Stomach smooth muscle (tissue), 2 donors: ENCODE measurements at regions not wholly inside any gene's neighbourhood (a gene's known extent, or its start where the extent isn't known, plus 50 kb on each side); places are given as distances from the start of the nearest gene placed in this dataset.

Experiments used
- H3K27ac ChIP-seq: one replicate; pipeline ENCODE4 v1.7.0; 2013; ENCODE audit warnings: mild to moderate bottlenecking, low read length, inconsistent platforms
- H3K27me3 ChIP-seq, 2 donors: one replicate each; pipeline ENCODE4 v1.7.0; 2013; ENCODE audit warnings: low read length in 2 of 2; ENCODE audit not compliant: insufficient read depth in 2 of 2, control insufficient read depth in 1 of 2
- H3K36me3 ChIP-seq, 2 donors: one replicate each; pipeline ENCODE4 v1.7.0; 2013; ENCODE audit warnings: low read length in 2 of 2; ENCODE audit not compliant: control insufficient read depth in 2 of 2, insufficient read depth in 2 of 2
- H3K4me1 ChIP-seq: one replicate; pipeline ENCODE4 v1.7.0; 2013; ENCODE audit warnings: low read length; ENCODE audit not compliant: control insufficient read depth, insufficient read depth
- H3K4me3 ChIP-seq, 2 donors: one replicate each; pipeline ENCODE4 v1.7.0; 2013; ENCODE audit warnings: low read length in 2 of 2
- H3K9ac ChIP-seq, 2 donors: one replicate each; pipeline ENCODE4 v1.7.0; 2013; ENCODE audit warnings: low read length in 2 of 2, mild to moderate bottlenecking in 1 of 2
- H3K9me3 ChIP-seq, 2 donors: one replicate each; pipeline ENCODE4 v1.7.0; 2013; ENCODE audit warnings: low read length in 2 of 2; ENCODE audit not compliant: control insufficient read depth in 2 of 2
- donor health status: healthy.
- donor health status: Pancreatic carcinoma.

DNA sequence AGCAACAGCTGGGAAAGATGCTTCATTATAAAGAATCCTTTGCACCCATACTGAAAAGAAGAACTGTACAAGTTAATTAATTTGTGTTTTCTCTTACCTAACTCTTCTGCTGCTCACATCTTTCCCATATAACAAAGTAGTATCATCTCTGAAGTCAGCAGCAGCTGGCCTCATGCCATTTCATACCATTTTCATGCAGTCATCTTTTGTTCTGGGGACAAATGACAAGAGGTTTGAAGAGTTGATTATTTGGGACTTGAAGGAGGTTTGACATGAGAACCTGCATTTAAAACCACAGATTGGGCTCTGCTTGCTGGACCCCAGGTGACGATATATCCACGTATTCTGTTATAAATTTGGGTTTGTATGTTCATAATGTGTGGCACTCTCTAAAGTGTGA is 430.3 kb downstream of the SPRY1 start:
- Histone ChIP-seq H3K9me3 (no peaks in the 10 kb centered on the region), H3K4me1 (no peaks in the 10 kb centered on the region), H3K4me3 (no peak overlapping the region), H3K9ac (no peak overlapping the region), H3K27me3 (no peaks in the 10 kb centered on the region), H3K27ac (no peak overlapping the region), H3K36me3 (no peaks in the 10 kb centered on the region)

DNA sequence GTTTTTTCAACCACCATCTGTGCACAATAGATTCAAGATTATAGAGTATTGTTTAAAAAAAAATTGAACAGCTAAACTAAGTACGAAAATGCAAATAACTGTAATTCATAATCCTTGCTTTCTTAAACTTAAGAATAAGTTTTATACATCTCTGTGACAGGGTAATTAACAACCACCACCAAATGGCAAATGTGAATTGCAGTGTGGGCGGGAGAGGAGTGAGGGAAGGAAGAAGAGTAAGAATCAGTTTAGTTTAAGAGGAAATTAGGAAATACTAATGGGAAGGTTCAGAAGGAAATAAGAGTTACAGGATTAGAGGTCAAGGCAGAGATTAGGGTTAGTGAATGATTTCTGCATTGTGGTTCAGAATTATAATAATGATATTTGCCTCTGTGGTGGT is 430.9 kb downstream of the SPRY1 start:
- H3K4me1 ChIP-seq, result peaks cover under 1% of the 10 kb centered on the region
- no peak overlapping the region for H3K27ac ChIP-seq
- no peak overlapping the region for H3K9ac ChIP-seq
- H3K4me3 ChIP-seq, result no peak overlapping the region
- no peaks in the 10 kb centered on the region for H3K9me3 ChIP-seq
- no peaks in the 10 kb centered on the region for H3K36me3 ChIP-seq
- H3K27me3 ChIP-seq, result no peaks in the 10 kb centered on the region

DNA sequence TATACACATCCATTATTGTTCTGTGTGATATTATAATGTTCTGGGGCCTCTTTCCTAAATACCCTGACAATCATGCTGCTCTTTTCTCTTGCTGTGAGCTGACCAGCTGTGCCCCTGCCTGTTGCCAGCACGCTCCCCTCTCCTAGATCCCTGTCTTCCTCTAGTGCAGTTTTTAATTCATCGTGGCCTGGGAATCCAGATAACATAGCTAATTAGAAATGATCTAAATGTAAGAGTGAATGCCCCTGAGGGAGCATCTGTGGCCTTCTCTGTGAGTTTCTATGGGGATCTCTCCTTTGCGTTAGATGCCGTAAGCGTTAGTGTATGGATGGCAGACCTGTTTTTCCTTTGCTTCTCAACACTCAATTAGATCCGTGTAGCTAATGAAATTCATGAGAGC is 434.3 kb downstream of the SPRY1 start:
- Histone ChIP-seq H3K9ac (no peak overlapping the region), H3K27ac (no peak overlapping the region), H3K4me3 (no peak overlapping the region), H3K36me3 (no peaks in the 10 kb centered on the region), H3K27me3 (no peaks in the 10 kb centered on the region), H3K9me3 (no peaks in the 10 kb centered on the region), H3K4me1 (peaks cover 4% of the 10 kb centered on the region)

DNA sequence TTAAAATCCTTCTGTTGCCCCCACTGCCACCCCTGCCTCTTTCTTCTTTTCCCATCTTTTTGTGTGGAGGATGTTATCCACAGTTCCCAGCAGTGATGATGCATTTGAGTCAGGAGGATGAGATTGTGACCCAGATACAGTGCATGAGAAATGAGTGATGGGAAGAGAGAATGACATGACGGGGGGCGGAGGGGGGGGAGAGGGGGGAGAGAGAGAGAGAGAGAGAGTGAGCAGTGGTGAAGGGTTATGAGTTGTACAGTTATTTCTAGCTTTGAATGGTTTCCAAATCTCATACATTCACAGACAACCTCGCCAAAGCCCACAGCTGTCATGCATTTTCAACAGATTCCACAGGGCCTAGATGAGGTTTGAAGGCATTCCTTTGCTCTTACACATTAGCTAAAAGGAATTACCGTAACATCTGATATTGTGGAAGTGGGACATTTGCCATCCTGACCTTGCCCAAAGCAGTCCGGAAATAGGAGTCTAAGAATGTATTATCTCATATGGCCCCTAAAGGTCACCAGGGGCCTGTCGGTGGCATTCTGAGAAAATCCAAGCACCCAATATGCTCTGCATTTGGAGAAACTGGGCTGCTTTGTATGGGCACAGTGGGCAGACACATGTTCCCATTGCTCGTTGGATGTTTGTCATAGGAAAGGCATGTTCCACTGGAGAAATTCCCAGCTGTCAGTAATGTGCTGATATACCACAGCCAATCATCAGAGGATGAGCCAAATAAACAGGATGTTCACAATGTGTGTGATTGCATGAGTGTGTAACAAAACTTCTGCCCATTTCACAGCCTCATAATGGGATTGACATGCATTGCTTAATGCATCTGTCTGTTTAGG is 435.8 kb downstream of the SPRY1 start:
- no peaks in the 10 kb centered on the region for H3K27me3 ChIP-seq
- H3K4me3 ChIP-seq, result peak overlapping the region in 1 of 2 donors; percentile 9
- H3K9me3 ChIP-seq, result no peaks in the 10 kb centered on the region
- peaks cover 4% of the 10 kb centered on the region for H3K4me1 ChIP-seq
- H3K9ac ChIP-seq, result peak overlapping the region in 1 of 2 donors; percentile 17
- no peaks in the 10 kb centered on the region for H3K36me3 ChIP-seq
- H3K27ac ChIP-seq, result peak overlapping the region; percentile 50

- Histone ChIP-seq H3K36me3 (no peaks in the 10 kb centered on the region), H3K9ac (no peak overlapping the region), H3K4me1 (peaks cover 4% of the 10 kb centered on the region), H3K27me3 (no peaks in the 10 kb centered on the region), H3K4me3 (no peak overlapping the region), H3K27ac (no peak overlapping the region), H3K9me3 (no peaks in the 10 kb centered on the region)
These were observed 436.6 kb downstream of the SPRY1 start for GRCh38 chr4:123833171-123833643.

DNA sequence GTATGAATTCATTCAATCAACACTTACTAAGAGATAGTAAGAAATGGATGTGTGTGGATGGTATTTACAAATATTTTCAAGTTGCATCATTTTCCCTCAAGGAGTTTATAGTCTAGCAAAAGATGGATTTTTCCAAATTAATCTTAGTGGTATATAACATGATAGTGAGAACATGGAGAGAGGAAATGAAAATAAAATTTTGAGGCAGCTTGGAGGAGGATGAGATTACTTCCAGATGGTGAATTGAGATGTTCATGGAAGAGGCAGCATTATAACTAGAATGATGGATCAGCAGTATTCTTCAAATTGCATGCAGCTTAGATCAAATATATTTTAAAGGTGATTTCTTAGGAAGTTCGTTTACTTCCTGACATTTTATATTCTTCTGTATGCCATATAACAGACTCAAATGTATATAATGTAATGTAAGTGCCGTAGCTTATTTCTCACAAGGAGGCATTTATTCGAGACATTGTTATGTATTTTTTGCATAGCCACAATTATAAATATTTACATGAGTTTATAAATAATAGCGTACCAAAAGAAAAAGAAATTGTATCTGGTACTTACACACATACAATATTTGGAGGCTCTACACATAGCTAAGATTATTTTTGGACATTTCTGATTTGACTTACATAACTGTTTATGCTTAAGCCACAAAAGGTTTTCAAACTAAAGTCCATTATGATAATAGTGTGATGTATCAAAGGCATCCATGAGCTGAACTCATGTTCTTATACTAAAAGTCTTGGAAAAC is 439.4 kb downstream of the SPRY1 start:
- Histone ChIP-seq H3K36me3 (no peaks in the 10 kb centered on the region), H3K27ac (no peak overlapping the region), H3K9me3 (no peaks in the 10 kb centered on the region), H3K9ac (no peak overlapping the region), H3K4me1 (peaks cover 4% of the 10 kb centered on the region), H3K4me3 (no peak overlapping the region), H3K27me3 (no peaks in the 10 kb centered on the region)

DNA sequence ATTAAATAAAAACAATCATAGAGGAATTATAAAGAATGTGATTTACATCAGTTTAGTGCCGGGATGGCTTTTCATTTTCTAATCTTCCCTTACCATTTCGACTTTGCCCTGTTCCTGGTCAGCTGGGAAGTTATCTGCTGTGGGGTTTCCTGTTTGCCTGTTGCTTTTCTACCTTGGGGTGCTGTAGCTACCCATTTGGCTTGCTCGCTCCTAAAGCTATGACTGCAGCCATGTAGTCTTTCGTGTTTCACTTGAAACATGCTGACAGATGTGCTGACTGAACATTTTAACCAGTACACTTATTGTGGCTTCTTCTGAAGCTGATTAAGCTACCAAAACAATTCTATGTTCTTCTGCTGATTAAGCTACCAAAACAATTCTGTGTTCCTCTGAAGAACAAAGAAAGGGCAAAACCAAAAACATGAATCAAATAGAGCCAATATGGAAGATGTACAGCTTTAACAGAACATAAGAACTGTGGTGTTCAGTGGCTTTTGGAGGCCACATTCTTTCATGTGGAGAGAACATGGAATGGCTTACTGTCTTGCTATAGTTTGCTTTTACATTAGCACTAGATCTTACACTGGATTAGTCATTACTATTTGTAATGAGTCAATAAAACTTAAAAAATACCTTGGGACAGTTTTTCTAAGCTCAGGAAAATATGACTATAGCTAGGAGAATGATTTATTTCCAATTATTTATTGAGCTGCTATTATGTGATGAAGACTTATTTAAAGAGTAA is 440.4 kb downstream of the SPRY1 start:
- Histone ChIP-seq H3K9ac (no peak overlapping the region), H3K36me3 (no peaks in the 10 kb centered on the region), H3K4me3 (no peak overlapping the region), H3K27me3 (no peaks in the 10 kb centered on the region), H3K4me1 (peaks cover 4% of the 10 kb centered on the region), H3K27ac (no peak overlapping the region), H3K9me3 (no peaks in the 10 kb centered on the region)

GRCh38 chr4:123838474-123838873 is 441.9 kb downstream of the SPRY1 start:
- Histone ChIP-seq H3K27me3 (no peaks in the 10 kb centered on the region), H3K9ac (no peak overlapping the region), H3K4me3 (no peak overlapping the region), H3K4me1 (no peaks in the 10 kb centered on the region), H3K36me3 (no peaks in the 10 kb centered on the region), H3K27ac (no peak overlapping the region), H3K9me3 (no peaks in the 10 kb centered on the region)

DNA sequence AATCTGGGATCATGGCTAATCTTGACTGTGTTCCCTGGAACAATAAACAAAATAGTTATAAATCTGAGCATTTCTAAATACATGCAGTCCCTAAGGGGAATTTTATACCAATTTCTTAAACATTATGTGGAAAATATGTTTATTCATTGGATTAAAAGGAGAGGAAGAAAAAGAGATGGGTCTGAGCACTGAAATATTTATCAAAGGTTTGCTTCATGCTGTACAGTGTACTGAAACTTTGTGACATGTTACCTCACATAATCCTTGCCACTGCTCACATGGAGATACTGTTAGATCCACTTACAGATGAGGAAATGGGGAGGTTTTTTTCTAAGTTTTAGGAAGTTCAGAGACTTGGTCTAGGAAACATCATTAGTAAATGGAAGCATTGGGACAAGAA is 443.6 kb downstream of the SPRY1 start:
- H3K4me3 ChIP-seq, result no peak overlapping the region
- H3K4me1 ChIP-seq, result no peaks in the 10 kb centered on the region
- peaks cover 0 to 9% of the 10 kb centered on the region in 2 donors for H3K9me3 ChIP-seq
- no peaks in the 10 kb centered on the region for H3K36me3 ChIP-seq
- no peak overlapping the region for H3K9ac ChIP-seq
- H3K27me3 ChIP-seq, result no peaks in the 10 kb centered on the region
- H3K27ac ChIP-seq, result no peak overlapping the region

DNA sequence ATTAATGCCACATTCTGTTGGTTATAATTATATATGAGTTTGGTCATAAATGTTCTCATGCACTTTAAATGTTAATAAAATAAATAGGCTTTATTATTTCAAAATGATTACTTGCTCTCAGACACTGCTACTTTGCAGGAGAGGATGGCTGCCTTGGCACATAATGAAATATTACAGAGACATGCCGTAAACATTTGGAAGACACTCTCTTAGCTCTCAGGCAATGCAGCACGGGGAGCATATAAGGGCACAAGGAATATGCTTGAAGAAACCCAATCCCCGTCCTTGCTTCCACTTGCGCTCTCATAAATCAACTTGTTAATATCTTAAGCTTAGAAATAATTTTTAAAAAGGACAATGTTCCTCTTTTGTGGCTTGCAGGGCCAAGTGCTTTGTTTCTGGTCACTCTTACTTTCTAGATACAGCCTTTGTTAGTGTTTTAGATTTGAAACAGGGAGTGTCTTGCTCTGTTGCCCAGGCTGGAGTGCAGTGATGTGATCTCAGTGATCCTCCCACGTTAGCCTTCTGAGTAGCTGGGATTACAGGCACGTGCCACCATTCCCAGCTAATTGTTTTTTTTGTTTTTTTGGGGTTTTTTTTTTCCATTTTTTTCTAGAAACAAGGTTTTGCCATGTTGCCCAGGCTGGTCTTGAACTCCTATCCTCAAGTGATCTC is 445.0 kb downstream of the SPRY1 start:
- H3K4me1 ChIP-seq, result no peaks in the 10 kb centered on the region
- no peaks in the 10 kb centered on the region for H3K27me3 ChIP-seq
- H3K9me3 ChIP-seq, result peaks cover 0 to 9% of the 10 kb centered on the region in 2 donors
- no peaks in the 10 kb centered on the region for H3K36me3 ChIP-seq
- no peak overlapping the region for H3K27ac ChIP-seq
- H3K4me3 ChIP-seq, result no peak overlapping the region
- no peak overlapping the region for H3K9ac ChIP-seq
